ENCODE measurements at regions not wholly inside any gene's neighbourhood (a gene's known extent, or its start where the extent isn't known, plus 50 kb on each side); places are given as distances from the start of the nearest gene placed in this dataset.
A peak's percentile ranks its signal among the peaks of the same experiment; 100 is the strongest.
"Not testable (repeated sequence)": the region's sequence is repeated elsewhere in the genome, so short reads cannot be mapped to it uniquely, and the experiment has no call there.

- no peak for DNase-seq
Measured at GRCh38 chr6:834866-835265, 141.9 kb upstream of the EXOC2 start.

- DNase-seq, result no peak
Measured at GRCh38 chr6:834190-834589, 141.3 kb upstream of the EXOC2 start.

- not testable (repeated sequence) for DNase-seq
Measured at GRCh38 chr6:832804-833203, 139.9 kb upstream of the EXOC2 start.

- no peak for DNase-seq
Measured at GRCh38 chr6:830667-831327, 137.9 kb upstream of the EXOC2 start.

- DNase-seq, result no peak
Measured at GRCh38 chr6:829656-830055, 136.7 kb upstream of the EXOC2 start.

GRCh38 chr6:827431-827830 lies 134.5 kb upstream of the EXOC2 start:
- no peak for DNase-seq

GRCh38 chr6:819122-819521 lies 126.2 kb upstream of the EXOC2 start:
- DNase-seq, result no peak

GRCh38 chr6:818196-818595 lies 125.3 kb upstream of the EXOC2 start:
- DNase-seq, result no peak

GRCh38 chr6:816510-817084 lies 123.7 kb upstream of the EXOC2 start:
- peak in 1 of 6 experiments; percentile 12 for DNase-seq

GRCh38 chr6:815348-815738 lies 122.4 kb upstream of the EXOC2 start:
- no peak for DNase-seq

GRCh38 chr6:814378-815347 lies 121.7 kb upstream of the EXOC2 start:
- DNase-seq, result no peak

GRCh38 chr6:811831-812230 lies 118.9 kb upstream of the EXOC2 start:
- DNase-seq, result no peak

GRCh38 chr6:811191-811590 lies 118.3 kb upstream of the EXOC2 start:
- no peak for DNase-seq

- DNase-seq, result no peak
Measured at GRCh38 chr6:804771-805170, 111.8 kb upstream of the EXOC2 start.

GRCh38 chr6:804317-804716 lies 111.4 kb upstream of the EXOC2 start:
- DNase-seq, result no peak

- DNase-seq, result no peak
Measured at GRCh38 chr6:803191-803977, 110.4 kb upstream of the EXOC2 start.

GRCh38 chr6:802701-803100 lies 109.8 kb upstream of the EXOC2 start:
- no peak for DNase-seq

GRCh38 chr6:802223-802622 lies 109.3 kb upstream of the EXOC2 start:
- not testable (repeated sequence) for DNase-seq

- no peak for DNase-seq
Measured at GRCh38 chr6:799769-800168, 106.8 kb upstream of the EXOC2 start.

- peak in 2 of 6 experiments; percentile 3 to 16 for DNase-seq
Measured at GRCh38 chr6:797479-798077, 104.6 kb upstream of the EXOC2 start.

GRCh38 chr6:795046-795685 lies 102.2 kb upstream of the EXOC2 start:
- no peak for DNase-seq

- no peak for DNase-seq
Measured at GRCh38 chr6:793261-793660, 100.3 kb upstream of the EXOC2 start.
